Inferior parietal cortex (tissue), 1 donor: ENCODE measurements at regions not wholly inside any gene's neighbourhood (a gene's known extent, or its start where the extent isn't known, plus 50 kb on each side); places are given as distances from the start of the nearest gene placed in this dataset.
"Not testable (repeated sequence)": the region's sequence is repeated elsewhere in the genome, so short reads cannot be mapped to it uniquely, and the experiment has no call there.

ENCODE experiments used
- DNase-seq: peaks from one replicate; pipeline ENCODE4 v3.0.0-alpha.2; 2016; ENCODE audit errors: extremely low spot score

DNA sequence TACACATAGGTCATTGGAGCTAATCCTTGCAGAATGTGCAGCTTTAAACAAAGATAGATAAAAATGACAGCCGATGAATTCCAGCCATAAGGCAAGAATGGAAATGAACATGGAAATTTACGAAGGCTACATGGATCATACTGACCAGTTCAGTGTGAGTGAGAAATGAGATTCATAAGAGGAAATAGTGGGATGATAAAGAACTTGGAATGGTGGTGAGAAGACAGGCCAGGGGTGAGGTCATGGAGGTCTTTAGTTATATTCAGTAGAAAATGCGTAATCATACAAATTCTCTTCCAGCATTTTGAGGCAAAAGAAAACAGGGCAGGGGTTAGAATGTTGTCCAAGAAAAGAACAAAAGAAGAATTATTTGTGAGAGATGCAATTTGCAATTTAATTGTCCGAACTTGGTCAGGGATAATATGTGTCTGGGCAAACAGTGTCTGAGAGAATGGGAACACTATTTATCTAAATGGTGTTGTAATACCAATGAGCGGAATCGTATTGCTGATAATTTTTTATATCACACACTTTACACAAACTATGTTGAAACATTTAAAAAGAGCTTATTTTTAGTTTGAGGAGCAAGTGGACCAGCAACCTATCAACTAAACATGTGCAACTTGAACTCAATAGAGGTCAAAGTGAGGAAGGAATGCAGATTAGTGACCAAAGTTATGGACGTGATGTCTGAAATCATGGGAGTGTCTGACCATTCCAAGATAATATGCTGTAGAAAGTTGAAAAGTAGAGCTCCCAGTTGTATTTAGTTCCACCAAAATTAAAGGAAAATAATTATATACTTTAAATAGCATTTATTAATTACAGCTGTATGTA, 739.0 kb upstream of the NCAM2 start:
- peak; percentile 52 for DNase-seq

DNA sequence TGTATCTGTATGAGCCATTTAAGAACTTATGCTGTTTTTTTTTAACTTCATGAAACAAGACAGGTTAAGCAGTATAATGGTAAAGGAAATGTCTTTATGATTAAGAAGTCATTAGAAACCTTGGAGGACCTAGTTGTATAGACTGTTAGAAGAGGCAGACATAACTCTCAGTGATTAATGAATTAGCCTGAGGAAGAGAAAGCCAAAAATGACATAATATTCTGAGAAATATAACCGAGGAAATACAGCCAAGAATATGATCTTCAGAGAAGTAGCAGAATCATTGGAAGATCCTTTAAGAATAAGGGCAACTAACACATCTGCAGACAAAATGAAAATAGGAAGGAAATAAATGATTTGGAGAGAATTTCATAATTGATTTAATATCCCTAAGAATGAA, 738.1 kb upstream of the NCAM2 start:
- no peak for DNase-seq

DNA sequence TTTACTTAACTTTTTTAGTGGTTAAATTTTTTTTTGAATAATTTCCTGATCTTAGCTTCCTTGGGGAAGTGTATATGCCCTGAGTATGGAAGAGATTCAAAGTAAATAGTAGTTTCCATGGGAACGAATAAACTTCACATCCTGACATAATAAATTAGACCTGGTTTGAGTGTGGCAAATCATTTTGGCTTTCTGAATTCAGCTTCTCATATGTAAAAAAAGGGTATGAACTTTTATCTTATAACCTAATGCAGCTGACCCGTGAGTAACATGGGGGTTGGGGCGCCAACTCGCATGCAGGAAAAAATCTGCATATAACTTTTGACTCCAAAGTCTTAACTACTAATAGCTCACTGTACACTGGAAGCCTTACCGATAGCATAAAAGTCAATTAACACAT, 736.8 kb upstream of the NCAM2 start:
- no peak for DNase-seq

GRCh38 chr21:20265707-20266440, 732.3 kb upstream of the NCAM2 start:
- no peak for DNase-seq

- no peak for DNase-seq
These were observed 731.8 kb upstream of the NCAM2 start for GRCh38 chr21:20266441-20266710.

GRCh38 chr21:20270365-20271055, 727.7 kb upstream of the NCAM2 start:
- DNase-seq, result no peak

GRCh38 chr21:20272791-20273362, 725.3 kb upstream of the NCAM2 start:
- no peak for DNase-seq

DNA sequence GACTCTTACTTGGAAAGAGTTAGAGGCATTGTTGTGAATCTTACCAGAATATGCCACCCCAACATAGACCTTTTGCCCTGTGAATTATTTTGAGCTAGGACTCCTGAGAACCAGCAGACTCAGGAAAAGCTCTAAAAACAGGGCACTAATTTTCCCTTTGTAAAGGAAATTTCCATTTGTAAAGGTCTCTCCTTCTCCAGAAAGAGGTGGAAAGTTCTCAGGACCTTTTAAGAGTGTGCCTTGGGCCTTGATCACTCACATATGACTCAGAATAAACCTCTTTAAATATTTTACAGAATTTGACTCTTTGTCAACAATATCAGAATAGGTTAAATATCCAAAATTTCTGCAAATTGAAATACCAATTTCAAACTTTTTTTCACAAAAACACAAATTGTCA, 721.8 kb upstream of the NCAM2 start:
- no peak for DNase-seq

DNA sequence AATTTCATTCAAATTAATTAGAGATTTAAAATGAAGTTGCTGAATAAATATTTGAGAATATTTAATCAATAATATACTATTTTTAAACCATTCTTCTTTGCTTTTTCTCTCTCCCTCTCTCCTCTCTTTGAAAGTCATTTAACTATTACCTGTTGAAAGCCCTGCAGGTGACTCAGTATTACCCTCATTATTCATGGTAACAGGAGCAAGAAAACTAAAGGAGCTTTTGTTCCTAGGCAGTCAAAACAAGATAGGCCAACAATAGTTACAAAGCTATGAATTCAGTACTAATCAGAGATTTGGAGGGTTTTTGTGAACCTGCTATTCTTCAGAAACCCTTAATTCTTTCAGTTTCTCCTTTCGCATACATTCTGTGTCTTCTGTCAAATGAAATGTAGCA, 721.3 kb upstream of the NCAM2 start:
- DNase-seq, result no peak

- peak; percentile 32 for DNase-seq
These were observed 714.4 kb upstream of the NCAM2 start for GRCh38 chr21:20283836-20284235.

DNA sequence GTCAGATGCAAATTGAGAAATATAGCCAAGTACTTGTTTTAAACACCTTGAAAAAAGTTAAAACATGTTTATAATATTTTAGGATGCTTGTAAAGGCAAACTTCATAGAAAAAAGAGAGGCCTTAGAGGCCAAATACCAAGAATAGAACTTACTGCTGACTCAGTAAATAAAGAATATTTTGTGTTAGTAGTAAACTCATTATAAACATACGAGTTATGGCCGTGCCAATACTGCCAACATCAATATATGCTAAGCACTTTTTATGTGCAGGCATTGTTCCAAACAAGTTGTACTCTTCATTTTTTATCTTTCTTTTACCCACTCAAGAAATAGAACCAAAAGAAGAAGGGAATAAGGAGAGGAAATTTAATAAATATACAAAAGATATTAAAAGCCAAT, 705.9 kb upstream of the NCAM2 start:
- no peak for DNase-seq

- DNase-seq, result not testable (repeated sequence)
These were observed 705.4 kb upstream of the NCAM2 start for GRCh38 chr21:20292854-20293253.

DNA sequence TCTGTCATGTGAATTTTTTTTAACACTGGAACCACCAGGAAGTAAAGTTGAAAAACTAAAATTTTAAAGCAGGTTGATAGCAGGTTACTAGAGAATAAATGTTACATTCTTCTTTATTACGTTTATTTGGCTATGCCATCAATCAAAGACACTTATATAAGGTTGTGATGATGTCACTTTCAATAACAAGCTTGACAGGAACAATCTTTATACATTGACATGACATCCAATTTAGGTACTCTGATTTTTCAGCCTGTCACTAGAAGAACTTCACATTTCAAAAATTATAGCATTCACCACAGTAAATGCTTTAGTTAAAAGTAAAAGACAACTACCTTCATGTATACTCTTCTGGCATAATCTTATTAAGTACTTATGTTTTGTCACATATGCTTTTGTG, 696.8 kb upstream of the NCAM2 start:
- DNase-seq, result no peak

DNA sequence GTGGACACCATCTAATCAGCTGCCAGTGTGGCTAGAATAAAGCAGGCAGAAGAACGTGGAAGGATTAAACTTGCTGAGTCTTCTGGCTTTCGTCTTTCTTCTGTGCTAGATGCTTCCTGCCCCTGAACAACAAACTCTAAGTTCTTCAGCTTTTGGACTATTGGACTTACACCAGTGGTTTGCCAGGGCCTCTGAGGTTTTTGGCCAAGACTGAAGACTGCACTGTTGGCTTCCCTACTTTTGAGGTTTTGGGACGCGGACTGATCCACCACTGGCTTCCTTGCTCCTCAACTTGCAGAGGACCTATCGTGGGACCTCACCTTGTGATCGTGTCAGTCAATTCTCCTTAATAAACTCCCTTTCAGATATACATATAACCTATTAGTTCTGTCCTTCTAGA, 696.1 kb upstream of the NCAM2 start:
- DNase-seq, result no peak

GRCh38 chr21:20306836-20307235, 691.4 kb upstream of the NCAM2 start:
- no peak for DNase-seq

DNA sequence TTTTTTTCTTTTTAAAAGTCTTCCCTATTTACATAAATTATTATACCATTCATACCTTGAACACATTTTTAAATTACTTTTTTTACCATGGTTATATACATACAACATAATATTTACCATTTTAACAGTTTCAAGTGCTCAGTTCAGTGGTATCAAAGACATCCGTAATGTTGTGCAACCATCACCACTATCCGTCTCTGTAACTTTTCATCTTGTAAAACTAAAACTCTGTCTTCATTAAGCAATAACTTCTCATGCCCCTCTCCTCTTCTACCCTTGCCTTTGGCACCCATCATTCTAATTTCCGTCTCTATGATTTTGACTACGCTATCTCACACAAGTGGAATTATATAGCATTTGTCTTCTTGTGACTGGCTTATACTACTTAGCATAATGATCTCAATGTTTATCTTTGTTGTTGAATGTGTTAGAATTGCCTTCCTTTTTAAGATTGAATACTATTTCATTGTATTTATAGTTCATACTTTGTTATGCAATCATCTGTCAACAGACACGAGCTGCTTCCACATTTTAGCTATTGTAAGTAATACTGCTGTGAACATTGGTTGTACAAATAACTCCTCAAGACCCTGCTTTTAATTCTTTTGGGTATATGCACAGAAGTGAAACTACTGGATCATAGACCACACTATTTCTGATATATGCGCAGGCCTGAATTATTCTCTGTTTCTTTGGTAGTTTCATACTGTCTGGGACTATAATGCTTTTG, 689.5 kb upstream of the NCAM2 start:
- DNase-seq, result no peak

DNA sequence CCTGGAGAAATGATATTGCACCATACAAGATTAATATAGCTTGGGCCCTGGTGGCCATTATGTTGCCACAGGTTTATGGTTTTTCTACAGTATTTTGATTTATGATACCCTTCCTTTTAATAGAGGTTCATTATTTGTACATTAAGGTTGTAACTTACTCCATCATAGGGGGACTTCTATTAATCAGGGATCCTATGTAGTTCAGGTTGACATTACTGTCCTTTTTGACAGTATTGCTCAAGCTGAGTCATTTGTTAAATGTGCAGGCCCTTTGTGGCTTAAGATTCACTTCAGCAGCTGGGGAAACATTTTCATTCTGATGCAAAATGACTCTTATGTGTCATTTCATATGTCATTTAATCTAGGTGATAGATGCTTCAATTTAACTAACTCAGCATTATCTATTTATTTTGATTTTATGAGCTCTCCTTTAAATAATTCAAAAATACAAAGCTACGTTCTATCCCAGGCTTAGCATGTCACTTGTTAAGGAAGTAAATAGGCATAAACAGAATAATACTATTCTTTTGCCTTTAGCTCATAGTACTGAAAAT, 686.9 kb upstream of the NCAM2 start:
- no peak for DNase-seq

DNA sequence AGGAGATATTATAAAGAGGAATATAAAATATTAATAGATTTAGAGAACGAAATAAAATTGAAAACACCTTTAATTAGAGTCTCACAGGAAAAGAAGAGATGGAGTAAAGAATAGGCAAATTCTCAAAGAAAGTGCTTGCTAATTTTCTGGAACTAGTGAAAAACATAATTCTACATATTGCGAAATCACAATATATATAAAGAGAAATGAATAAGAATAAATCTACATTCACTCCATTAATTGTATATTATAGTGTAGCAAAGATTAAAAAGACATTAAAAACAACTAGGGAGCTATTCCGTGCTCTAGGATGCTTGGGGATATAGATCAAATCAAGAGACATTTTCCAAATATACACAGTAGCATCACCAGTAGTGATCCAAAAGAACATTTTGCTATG, 685.2 kb upstream of the NCAM2 start:
- no peak for DNase-seq

DNA sequence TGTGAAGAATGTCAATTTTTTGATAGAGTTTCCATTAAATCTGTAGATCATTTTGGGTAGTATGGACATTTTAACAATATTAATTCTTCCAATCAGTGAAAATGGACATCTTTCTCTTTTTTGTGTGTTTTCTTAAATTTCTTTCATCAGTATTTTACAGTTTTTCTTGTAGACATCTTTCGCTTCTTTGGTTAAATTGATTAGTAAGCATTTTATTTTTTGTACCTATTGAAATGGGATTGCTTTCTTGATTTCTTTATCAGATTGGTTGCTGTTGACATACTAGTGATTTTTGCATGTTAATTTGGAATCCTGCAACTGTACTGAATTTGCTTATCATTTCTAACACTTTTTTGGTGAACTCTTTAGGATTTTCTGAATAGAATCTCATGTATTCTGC, 683.2 kb upstream of the NCAM2 start:
- DNase-seq, result no peak

- DNase-seq, result no peak
These were observed 668.6 kb upstream of the NCAM2 start for GRCh38 chr21:20329636-20330035.

- DNase-seq, result no peak
These were observed 667.6 kb upstream of the NCAM2 start for GRCh38 chr21:20330652-20331051.

- no peak for DNase-seq
These were observed 663.6 kb upstream of the NCAM2 start for GRCh38 chr21:20334585-20334984.
